ENCODE measurements at regions not wholly inside any gene's neighbourhood (a gene's known extent, or its start where the extent isn't known, plus 50 kb on each side); places are given as distances from the start of the nearest gene placed in this dataset.

DNA sequence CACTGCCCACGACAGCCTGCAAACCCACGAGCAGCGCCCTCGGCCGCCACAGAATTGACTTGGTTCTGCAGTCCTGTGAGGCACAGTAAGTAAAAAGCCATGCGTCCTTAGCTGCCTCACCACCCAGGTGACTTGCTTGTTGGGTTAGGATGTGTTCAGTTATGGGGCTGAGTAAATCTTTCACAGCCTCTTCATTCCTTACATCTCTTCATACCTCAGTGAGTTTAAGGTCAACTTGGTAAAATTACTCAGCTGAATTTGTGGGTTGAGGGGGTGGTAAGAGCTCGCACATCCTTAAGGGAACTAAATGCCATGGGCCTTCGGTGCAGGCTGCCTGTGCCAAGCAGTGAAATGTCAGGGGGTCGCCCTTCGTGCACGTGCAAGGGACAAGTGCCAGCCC, 165.2 kb upstream of the ALKAL2 start:
- no peak overlapping the region for H3K23ac ChIP-seq (ENCODE audit: insufficient read length)
- DNase-seq (ENCODE audit: low read depth in 1 of 2, low spot score in 2 of 2), result no peak
- no peaks in the 10 kb centered on the region for H3K79me2 ChIP-seq (ENCODE audit: control insufficient read depth in 1 of 2, insufficient read depth in 2 of 2, low read length in 2 of 2)
- no peak overlapping the region for H4K91ac ChIP-seq (replicated peaks; ENCODE audit: insufficient read length, low read length)
- peaks cover 0 to 5% (median 2%) of the 10 kb centered on the region in 4 experiments; a peak in 3 of 7 replicates for H3K4me1 ChIP-seq (replicated peaks in 1 of 4; ENCODE audit: control insufficient read depth in 3 of 4, insufficient read depth in 4 of 4, low read length in 3 of 4)
- no peaks in the 10 kb centered on the region for H3K36me3 ChIP-seq (ENCODE audit: control insufficient read depth in 2 of 4, insufficient read depth in 4 of 4, low read length in 3 of 4)
- no peak overlapping the region for H2BK15ac ChIP-seq (ENCODE audit: low read length)
- TF ChIP-seq JUND (IDR thresholded peaks at IDR 0.05; ENCODE audit: low read length) (no peak), TBP (IDR thresholded peaks at IDR 0.05; ENCODE audit: low read depth, low read length) (no peak), CHD2 (IDR thresholded peaks at IDR 0.05; ENCODE audit: low read length) (no peak), CREB1 (IDR thresholded peaks at IDR 0.05) (no peak), SIN3A (conservative IDR thresholded peaks at IDR 0.05 in 1 of 2, IDR thresholded peaks at IDR 0.05 in 1 of 2; ENCODE audit: low read depth in 1 of 2, low read length in 2 of 2) (no peak), CEBPB (IDR thresholded peaks at IDR 0.05; ENCODE audit: low read depth, low read length) (no peak), RNF2 (IDR thresholded peaks at IDR 0.05; ENCODE audit: borderline replicate concordance, low read depth, low read length, missing control alignments, poor library complexity, severe bottlenecking) (no peak), SP1 (IDR thresholded peaks at IDR 0.05; ENCODE audit: low read depth, low read length) (no peak), ATF2 (IDR thresholded peaks at IDR 0.05; ENCODE audit: low read length) (no peak), CBX5 (IDR thresholded peaks at IDR 0.05; ENCODE audit: low read depth, low read length) (no peak), SP2 (IDR thresholded peaks at IDR 0.05; ENCODE audit: low read length) (no peak), RBBP5 (IDR thresholded peaks at IDR 0.05; ENCODE audit: borderline replicate concordance, low read depth, low read length) (no peak), JUN (IDR thresholded peaks at IDR 0.05; ENCODE audit: low read depth, low read length) (no peak), RFX5 (IDR thresholded peaks at IDR 0.05; ENCODE audit: borderline replicate concordance, low read depth, low read length) (no peak)
- CTCF ChIA-PET (ENCODE audit: partially characterized antibody), result interaction anchor here (1.1 to 2.3 kb wide), 2 partner anchors 16 to 172 kb away, joined by 3 to 5 read pairs; no protein-coding TSS in a partner anchor
- no peak overlapping the region for H3K56ac ChIP-seq (replicated peaks; ENCODE audit: insufficient read length, low read depth, low read length)
- no peak overlapping the region for H4K5ac ChIP-seq (ENCODE audit: insufficient read length, low read depth, low read length)
- no peak overlapping the region for H2BK120ac ChIP-seq (replicated peaks; ENCODE audit: low read depth, low read length)
- no peak overlapping the region for H2BK5ac ChIP-seq (ENCODE audit: low read depth, low read length)
- H3K27me3 ChIP-seq (replicated peaks in 1 of 4; ENCODE audit: control insufficient read depth in 3 of 4, extremely low read depth in 1 of 4, insufficient read depth in 3 of 4, low read length in 3 of 4), result no peaks in the 10 kb centered on the region; a peak in 1 of 7 replicates
- WGBS, 2 experiments (ENCODE audit: extremely low coverage in 1 of 2, insufficient coverage in 1 of 2, insufficient read length in 1 of 2, insufficient replicate concordance in 2 of 2, low coverage in 1 of 2, low lambda C conversion rate in 2 of 2, missing lambda C conversion rate in 1 of 2), result 91% methylated on average over 11 of the region's 11 CpGs; no CpG with 5 or more reads in 1 of the 2 experiments
- H3K18ac ChIP-seq (ENCODE audit: extremely low read depth, low read length), result no peak overlapping the region
- no peak overlapping the region for H3K4ac ChIP-seq (replicated peaks; ENCODE audit: insufficient read length, low read depth, low read length)
- H3K23me2 ChIP-seq (ENCODE audit: low read depth, low read length), result no peaks in the 10 kb centered on the region
- no peak overlapping the region for H4K8ac ChIP-seq (ENCODE audit: extremely low read depth, insufficient read depth, low read length)
- no peak overlapping the region for H3K9ac ChIP-seq (replicated peaks in 1 of 4; ENCODE audit: extremely low read depth in 1 of 4, low read depth in 3 of 4, low read length in 3 of 4)
- H3K4me3 ChIP-seq (ENCODE audit: extremely low read depth in 1 of 4, insufficient read depth in 2 of 4, low read depth in 3 of 4, low read length in 4 of 4), result no peak overlapping the region
- H2BK20ac ChIP-seq (ENCODE audit: low read length), result no peak overlapping the region
- H3K14ac ChIP-seq (ENCODE audit: insufficient read length), result no peak overlapping the region
- no peak overlapping the region for H3K27ac ChIP-seq (ENCODE audit: low read depth, low read length)
- peaks cover 0 to 6% of the 10 kb centered on the region in 2 experiments; a peak in 1 of 4 replicates for H3K9me3 ChIP-seq (ENCODE audit: insufficient read depth in 2 of 2, low read depth in 1 of 2, low read length in 1 of 2)
- H3K4me2 ChIP-seq (ENCODE audit: insufficient read depth in 1 of 2, low read depth in 2 of 2, low read length in 2 of 2), result no peak overlapping the region
- no peak overlapping the region for H2BK12ac ChIP-seq (ENCODE audit: low read depth, low read length)
- no peaks in the 10 kb centered on the region for H3K79me1 ChIP-seq (ENCODE audit: low read depth, low read length)
- H2AK5ac ChIP-seq (ENCODE audit: low read depth, low read length), result no peak overlapping the region
- H2AFZ ChIP-seq (ENCODE audit: low read length), result no peak overlapping the region
- no peaks in the 10 kb centered on the region for H4K20me1 ChIP-seq (replicated peaks in 1 of 2; ENCODE audit: control insufficient read depth in 1 of 2, insufficient read depth in 2 of 2, low read length in 2 of 2)
- FAIRE-seq, result no peak
- POLR2A ChIA-PET (ENCODE audit: partially characterized antibody), result no interaction called here
